WI38 (cell line): ENCODE measurements at regions not wholly inside any gene's neighbourhood (a gene's known extent, or its start where the extent isn't known, plus 50 kb on each side); places are given as distances from the start of the nearest gene placed in this dataset.

Source experiments
- H3K4me3 ChIP-seq: 2 replicates; pipeline ENCODE4 v1.5.1; 2011; ENCODE audit warnings: low read depth, mild to moderate bottlenecking, control low read depth, low read length
- CTCF ChIP-seq: IDR thresholded peaks from 2 replicates; pipeline ENCODE4 v1.5.1; 2012; ENCODE audit warnings: low read depth, mild to moderate bottlenecking, control low read depth, low read length

GRCh38 chr7:156168434-156168833 is 356.2 kb upstream of the SHH start:
- no peak for TF ChIP-seq CTCF
- no peak overlapping the region for H3K4me3 ChIP-seq

- no peak for TF ChIP-seq CTCF
- no peak overlapping the region for H3K4me3 ChIP-seq
Observed at GRCh38 chr7:156167987-156168386, 355.7 kb upstream of the SHH start.

- no peak for TF ChIP-seq CTCF
- H3K4me3 ChIP-seq = no peak overlapping the region
Observed at GRCh38 chr7:156167417-156167807, 355.1 kb upstream of the SHH start.

- no peak overlapping the region for H3K4me3 ChIP-seq
- no peak for TF ChIP-seq CTCF
Observed at GRCh38 chr7:156166692-156167416, 354.6 kb upstream of the SHH start.

GRCh38 chr7:156163747-156164146 is 351.5 kb upstream of the SHH start:
- H3K4me3 ChIP-seq = no peak overlapping the region
- no peak for TF ChIP-seq CTCF

GRCh38 chr7:156162451-156162850 is 350.2 kb upstream of the SHH start:
- no peak overlapping the region for H3K4me3 ChIP-seq
- TF ChIP-seq CTCF = no peak

- no peak for TF ChIP-seq CTCF
- no peak overlapping the region for H3K4me3 ChIP-seq
Observed at GRCh38 chr7:156160811-156161210, 348.5 kb upstream of the SHH start.
